ENCODE measurements at regions not wholly inside any gene's neighbourhood (a gene's known extent, or its start where the extent isn't known, plus 50 kb on each side); places are given as distances from the start of the nearest gene placed in this dataset.

DNA sequence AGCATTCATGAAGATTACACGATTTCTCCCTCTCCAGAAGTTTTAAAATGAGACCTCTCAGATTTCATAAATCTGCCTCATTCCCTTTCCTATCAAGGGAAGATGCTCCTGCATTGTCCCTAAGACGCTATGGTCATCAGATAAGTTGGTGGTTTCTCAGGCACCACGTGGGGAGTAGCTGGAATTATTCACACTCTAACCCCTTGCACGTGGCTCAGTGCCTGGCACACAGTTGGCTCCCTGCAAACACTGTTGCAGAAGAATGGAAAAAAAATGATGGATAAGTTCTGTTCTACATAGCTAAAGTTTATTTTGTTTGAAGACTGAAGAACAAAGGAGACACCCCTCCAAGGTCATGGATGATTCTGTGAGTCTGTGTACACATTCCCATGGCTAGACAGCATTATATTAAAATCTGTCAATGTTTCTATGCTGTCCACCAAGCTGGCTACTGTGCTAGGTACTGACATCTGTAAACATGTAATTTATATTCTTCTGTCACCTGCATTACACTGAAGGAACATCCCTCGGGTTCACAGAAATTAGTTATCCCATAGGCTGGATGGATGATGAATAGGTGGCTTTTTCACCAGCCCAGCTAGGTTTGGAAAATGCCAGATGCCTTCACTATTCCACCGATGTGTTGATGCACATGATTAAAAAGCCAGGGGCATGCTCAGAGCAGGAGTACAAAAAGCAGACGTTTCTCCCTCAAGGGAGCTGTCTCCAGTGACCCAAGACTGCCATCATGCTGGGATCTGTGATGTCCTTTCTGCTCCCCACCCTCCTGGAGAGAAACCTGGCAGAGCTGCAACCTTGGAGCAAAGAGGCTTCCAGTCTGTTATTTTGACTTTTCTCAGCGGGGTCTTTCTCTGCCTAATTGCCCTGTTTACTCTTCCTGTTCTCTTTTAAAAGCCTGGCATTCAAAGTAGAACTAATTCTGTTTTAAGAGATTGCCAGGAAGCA, 610.5 kb downstream of the UTRN start:
- TF ChIP-seq CTCF (IDR thresholded peaks at IDR 0.05; ENCODE audit: insufficient read depth, low read depth, low read length), result no peak
- DNase-seq (ENCODE audit: low read depth), result no peak
- no peak overlapping the region for H3K4me3 ChIP-seq (ENCODE audit: low read depth, low read length)

GRCh38 chr6:144896289-144896688, 611.2 kb downstream of the UTRN start:
- no peak for TF ChIP-seq CTCF (IDR thresholded peaks at IDR 0.05; ENCODE audit: insufficient read depth, low read depth, low read length)
- H3K4me3 ChIP-seq (ENCODE audit: low read depth, low read length), result no peak overlapping the region
- DNase-seq (ENCODE audit: low read depth), result no peak

DNA sequence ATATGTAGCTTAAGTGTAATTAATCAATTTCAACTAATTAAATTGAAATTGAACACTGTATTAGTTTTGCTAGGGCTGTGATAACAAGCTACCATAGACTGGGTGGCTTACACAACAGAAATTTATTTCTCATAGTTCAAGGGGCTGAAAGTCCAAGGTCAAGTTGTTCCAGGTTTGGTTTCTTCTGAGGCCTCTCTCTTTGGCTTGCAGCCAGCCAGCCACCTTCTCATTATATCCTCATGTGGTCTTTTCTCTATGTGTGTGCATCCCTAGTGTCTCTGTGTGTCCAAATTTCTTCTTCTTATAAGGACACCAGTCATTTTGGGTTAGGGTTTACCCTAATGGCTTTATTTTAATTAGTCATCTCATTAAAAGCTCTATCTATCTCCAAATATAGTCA, 611.7 kb downstream of the UTRN start:
- H3K4me3 ChIP-seq (ENCODE audit: low read depth, low read length), result no peak overlapping the region
- TF ChIP-seq CTCF (IDR thresholded peaks at IDR 0.05; ENCODE audit: insufficient read depth, low read depth, low read length), result no peak
- no peak for DNase-seq (ENCODE audit: low read depth)

DNA sequence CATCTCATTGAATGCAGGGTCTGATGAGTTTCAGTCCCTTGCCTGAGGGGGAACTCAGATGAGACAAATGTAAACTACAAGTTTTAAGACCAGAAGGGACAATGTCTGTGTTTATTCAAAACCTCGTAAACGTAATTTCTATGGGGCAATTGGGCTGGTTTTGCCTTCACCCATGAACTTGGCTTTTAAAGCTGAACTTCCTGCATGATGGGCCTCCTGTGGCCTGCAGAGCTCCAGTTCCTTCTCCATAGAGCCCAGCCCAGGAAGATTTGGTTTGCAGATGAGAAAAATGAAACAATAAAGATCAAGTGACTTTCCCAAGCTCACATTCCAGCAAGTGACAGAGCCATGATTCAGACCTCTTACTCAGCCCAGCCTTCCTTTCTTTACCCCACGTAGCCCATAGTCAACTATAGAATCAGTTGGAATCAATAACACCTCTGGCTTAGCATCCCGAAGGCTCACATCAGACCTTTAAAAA, 612.3 kb downstream of the UTRN start:
- DNase-seq (ENCODE audit: low read depth), result peak; percentile 55
- TF ChIP-seq CTCF (IDR thresholded peaks at IDR 0.05; ENCODE audit: insufficient read depth, low read depth, low read length), result no peak
- no peak overlapping the region for H3K4me3 ChIP-seq (ENCODE audit: low read depth, low read length)

GRCh38 chr6:144898052-144898689, 613.0 kb downstream of the UTRN start:
- TF ChIP-seq CTCF (IDR thresholded peaks at IDR 0.05; ENCODE audit: insufficient read depth, low read depth, low read length), result no peak
- DNase-seq (ENCODE audit: low read depth), result peak; percentile 16
- no peak overlapping the region for H3K4me3 ChIP-seq (ENCODE audit: low read depth, low read length)

DNA sequence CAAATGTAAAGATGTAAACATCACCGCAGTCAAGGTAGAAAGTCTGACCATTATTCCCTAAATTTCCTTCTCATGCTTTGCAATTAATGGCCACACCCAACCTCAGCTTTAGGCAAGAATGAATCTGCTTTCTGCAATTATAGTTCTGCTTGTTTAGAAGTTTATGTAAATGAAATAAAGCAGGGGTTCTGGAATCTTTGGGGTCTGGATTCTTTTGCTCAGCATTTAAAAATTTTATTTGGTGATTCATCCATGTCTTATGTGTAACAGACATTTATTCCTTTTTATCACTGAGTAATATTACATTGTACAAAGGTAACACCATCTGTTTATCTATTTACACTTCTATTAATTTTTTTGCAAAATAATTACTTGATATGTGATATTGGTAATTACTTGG, 613.6 kb downstream of the UTRN start:
- no peak overlapping the region for H3K4me3 ChIP-seq (ENCODE audit: low read depth, low read length)
- peak; percentile 14 for DNase-seq (ENCODE audit: low read depth)
- no peak for TF ChIP-seq CTCF (IDR thresholded peaks at IDR 0.05; ENCODE audit: insufficient read depth, low read depth, low read length)

All from fibroblast of villous mesenchyme (primary cell).